Lung (tissue), 11 donors: ENCODE measurements at regions not wholly inside any gene's neighbourhood (a gene's known extent, or its start where the extent isn't known, plus 50 kb on each side); places are given as distances from the start of the nearest gene placed in this dataset.

Experiments used
- ATAC-seq: fragments of 200-7000 bp; cut with Tn5 transposase; one replicate; pipeline ENCODE4 v1.9.1; 2020; ENCODE audit warnings: moderate number of reproducible peaks; ENCODE audit not compliant: insufficient read depth, low FRiP score
- DNase-seq, 3 donors: peaks; one replicate each; pipeline ENCODE4 v3.0.0-alpha.2; 2013 to 2017
- H3K27ac ChIP-seq, 2 donors: one replicate each; pipeline ENCODE4 v1.5.1; 2013; ENCODE audit warnings: mild to moderate bottlenecking in 2 of 2, moderate library complexity in 2 of 2, control low read depth in 1 of 2, inconsistent platforms in 1 of 2, low read depth in 1 of 2, low read length in 1 of 2
- H3K27me3 ChIP-seq, 3 donors: one replicate each; pipeline ENCODE4 v1.5.1; 2013; ENCODE audit warnings: low read length in 2 of 3; ENCODE audit not compliant: control insufficient read depth in 3 of 3, insufficient read depth in 3 of 3
- H3K36me3 ChIP-seq, 4 donors: one replicate each; pipeline ENCODE4 v1.5.1; 2013; ENCODE audit warnings: low read length in 4 of 4, mild to moderate bottlenecking in 1 of 4, moderate library complexity in 1 of 4; ENCODE audit not compliant: control insufficient read depth in 4 of 4, insufficient read depth in 4 of 4
- H3K4me1 ChIP-seq, 5 donors: one replicate each; pipeline ENCODE4 v1.5.1; 2013; ENCODE audit warnings: low read length in 5 of 5, mild to moderate bottlenecking in 2 of 5, moderate library complexity in 1 of 5; ENCODE audit not compliant: control insufficient read depth in 5 of 5, insufficient read depth in 5 of 5
- H3K4me3 ChIP-seq: one replicate; pipeline ENCODE4 v1.5.1; 2013; ENCODE audit warnings: mild to moderate bottlenecking, control low read depth, moderate library complexity
- H3K9ac ChIP-seq, 2 donors: one replicate each; pipeline ENCODE4 v1.5.1; 2013; ENCODE audit warnings: low read length in 2 of 2, control low read depth in 1 of 2; ENCODE audit not compliant: insufficient read depth in 1 of 2
- H3K9me3 ChIP-seq, 4 donors: one replicate each; pipeline ENCODE4 v1.5.1; 2013; ENCODE audit warnings: low read length in 3 of 4, mild to moderate bottlenecking in 1 of 4, moderate library complexity in 1 of 4; ENCODE audit not compliant: control insufficient read depth in 4 of 4, insufficient read depth in 3 of 4
- CTCF ChIP-seq: IDR thresholded peaks from 2 replicates; pipeline ENCODE4 v1.5.1; 2012; ENCODE audit warnings: mild to moderate bottlenecking; ENCODE audit errors: control extremely low read depth, extremely low read depth
- WGBS, 2 donors: extraction: QIAGEN DNeasy Blood & Tissue Kit; methylation state at CpG; one replicate each; pipeline ENCODE4 v1.1.7; 2013; 5-methylcytosine and 5-hydroxymethylcytosine counted together
- donor health status: control.
- donor health status: control.
- donor health status: Bipolar disorder and iron deficiency.
- donor health status: healthy.
- donor health status: DM: yes; HTN: yes; CAD: no.

GRCh38 chr2:75959724-75960471 is 249.2 kb upstream of the GCFC2 start:
- no peak overlapping the region for H3K9ac ChIP-seq
- WGBS, 2 donors: 66 to 83% methylated on average over 4 of the region's 4 CpGs
- no peak for TF ChIP-seq CTCF
- peaks cover 0 to 3% (median 0%) of the 10 kb centered on the region in 4 donors for H3K9me3 ChIP-seq
- DNase-seq (no peak), ATAC-seq (no peak)
- no peaks in the 10 kb centered on the region for H3K27me3 ChIP-seq
- H3K4me3 ChIP-seq: no peak overlapping the region
- no peaks in the 10 kb centered on the region for H3K4me1 ChIP-seq
- no peaks in the 10 kb centered on the region for H3K36me3 ChIP-seq
- no peak overlapping the region for H3K27ac ChIP-seq

GRCh38 chr2:75954761-75955160 is 244.0 kb upstream of the GCFC2 start:
- no peaks in the 10 kb centered on the region for H3K36me3 ChIP-seq
- H3K9ac ChIP-seq: no peak overlapping the region
- peaks cover 0 to 2% (median 0%) of the 10 kb centered on the region in 5 donors for H3K4me1 ChIP-seq
- no peak overlapping the region for H3K27ac ChIP-seq
- H3K9me3 ChIP-seq: no peaks in the 10 kb centered on the region
- no peak overlapping the region for H3K4me3 ChIP-seq
- TF ChIP-seq CTCF: no peak
- no peaks in the 10 kb centered on the region for H3K27me3 ChIP-seq
- DNase-seq (no peak), ATAC-seq (no peak)

GRCh38 chr2:75952173-75952572 is 241.5 kb upstream of the GCFC2 start:
- no peaks in the 10 kb centered on the region for H3K27me3 ChIP-seq
- H3K36me3 ChIP-seq: no peaks in the 10 kb centered on the region
- H3K9me3 ChIP-seq: no peaks in the 10 kb centered on the region
- H3K27ac ChIP-seq: no peak overlapping the region
- ATAC-seq (no peak), DNase-seq (no peak)
- TF ChIP-seq CTCF: no peak
- no peak overlapping the region for H3K4me3 ChIP-seq
- no peak overlapping the region for H3K9ac ChIP-seq
- peaks cover 0 to 9% (median 0%) of the 10 kb centered on the region in 5 donors for H3K4me1 ChIP-seq
- WGBS, 2 donors: 56 to 75% methylated on average over 1 of the region's 1 CpG
